IMR-90 (cell line): ENCODE measurements at regions not wholly inside any gene's neighbourhood (a gene's known extent, or its start where the extent isn't known, plus 50 kb on each side); places are given as distances from the start of the nearest gene placed in this dataset.

ENCODE experiments used
- ATAC-seq: fragments of 200-7000 bp; cut with Tn5 transposase; 2 replicates; pipeline ENCODE4 v1.9.1; 2020; ENCODE audit warnings: low read depth, mild to moderate bottlenecking, moderate library complexity
- BruUV-seq: library from RNA; stranded (reverse); fragments of 400-500 nt; replicated peaks from 2 replicates; lab custom pipeline; 2021; lab: Mats Ljungman, UMichigan
- CTCF ChIA-PET: fragments of 300-600 bp; formaldehyde crosslinking; extraction: SDS; loops from one replicate; lab custom pipeline; 2021; ENCODE audit warnings: antibody characterized with exemption; lab: Yijun Ruan, JAX
- POLR2A ChIA-PET: fragments of 300-600 bp; sonication (Branson Sonifier 250); formaldehyde crosslinking; loops from one replicate; lab custom pipeline; 2022; ENCODE audit warnings: antibody characterized with exemption; ENCODE audit not compliant: unreplicated experiment; lab: Charles Lee
- DNase-seq: peaks from one replicate; pipeline ENCODE4 v3.0.0; 2013
- H2AFZ ChIP-seq: replicated peaks from 2 replicates; pipeline ENCODE3; 2013; ENCODE audit warnings: low read length, mild to moderate bottlenecking; ENCODE audit not compliant: poor library complexity
- H2AK5ac ChIP-seq: 2 replicates; pipeline ENCODE4 v1.6.1; 2013; ENCODE audit warnings: low read depth, low read length, inconsistent platforms
- H2AK9ac ChIP-seq: replicated peaks from 2 replicates; pipeline ENCODE3; 2013; ENCODE audit warnings: mild to moderate bottlenecking, low read depth, low read length, moderate library complexity; ENCODE audit not compliant: poor library complexity
- H2BK120ac ChIP-seq: 2 replicates; pipeline ENCODE4 v1.6.1; 2013; ENCODE audit warnings: low read depth, low read length, inconsistent platforms
- H2BK15ac ChIP-seq: 3 replicates; pipeline ENCODE4 v1.6.1; 2013; ENCODE audit warnings: low read depth, low read length, inconsistent platforms
- H2BK20ac ChIP-seq: 2 replicates; pipeline ENCODE4 v1.6.1; 2013; ENCODE audit warnings: low read depth, mild to moderate bottlenecking, inconsistent platforms, low read length, moderate library complexity
- H2BK5ac ChIP-seq: 2 replicates; pipeline ENCODE4 v1.6.1; 2013; ENCODE audit warnings: mild to moderate bottlenecking, low read depth, low read length, inconsistent platforms; ENCODE audit not compliant: poor library complexity, severe bottlenecking
- H3K14ac ChIP-seq: replicated peaks from 2 replicates; pipeline ENCODE4 v1.6.1; 2013; ENCODE audit warnings: low read depth, low read length, inconsistent platforms
- H3K18ac ChIP-seq: 2 replicates; pipeline ENCODE4 v1.6.1; 2013; ENCODE audit warnings: low read depth, low read length, control low read depth
- H3K23ac ChIP-seq: 2 replicates; pipeline ENCODE4 v1.6.1; 2013; ENCODE audit warnings: low read depth, low read length, inconsistent platforms
- H3K27ac ChIP-seq: 2 replicates; pipeline ENCODE4 v1.5.1; 2013; ENCODE audit warnings: mild to moderate bottlenecking, control low read depth, low read length; ENCODE audit not compliant: insufficient read depth
- H3K27me3 ChIP-seq: 2 replicates; pipeline ENCODE4 v1.6.1; 2013; ENCODE audit warnings: low read length; ENCODE audit not compliant: control insufficient read depth, insufficient read depth
- H3K36me3 ChIP-seq: 2 replicates; pipeline ENCODE4 v1.6.1; 2013; ENCODE audit warnings: low read length, mixed read lengths; ENCODE audit not compliant: control insufficient read depth, insufficient read depth
- H3K4ac ChIP-seq: 2 replicates; pipeline ENCODE4 v1.6.1; 2013; ENCODE audit warnings: low read depth, low read length, inconsistent platforms
- H3K4me1 ChIP-seq: 2 replicates; pipeline ENCODE4 v1.6.1; 2013; ENCODE audit warnings: low read length, mixed read lengths; ENCODE audit not compliant: control insufficient read depth, insufficient read depth
- H3K4me2 ChIP-seq: 2 replicates; pipeline ENCODE4 v1.6.1; 2013; ENCODE audit warnings: low read depth, mild to moderate bottlenecking, control low read depth, low read length, moderate library complexity
- H3K4me3 ChIP-seq: 2 replicates; pipeline ENCODE4 v1.5.1; 2013; ENCODE audit warnings: low read depth, mild to moderate bottlenecking, control low read depth, low read length, moderate library complexity; ENCODE audit not compliant: insufficient read depth
- H3K56ac ChIP-seq: 2 replicates; pipeline ENCODE4 v1.6.1; 2013; ENCODE audit warnings: low read length, inconsistent platforms; ENCODE audit not compliant: insufficient read depth; ENCODE audit errors: extremely low read depth
- H3K79me1 ChIP-seq, 2 experiments: 2 replicates each; pipeline ENCODE4 v1.6.1; 2013; ENCODE audit warnings: low read length in 2 of 2, inconsistent platforms in 1 of 2, low read depth in 1 of 2
- H3K9ac ChIP-seq: 2 replicates; pipeline ENCODE4 v1.6.1; 2013; ENCODE audit warnings: low read depth, low read length, control low read depth
- H3K9me1 ChIP-seq: 2 replicates; pipeline ENCODE4 v1.6.1; 2013; ENCODE audit warnings: low read length, inconsistent platforms; ENCODE audit not compliant: insufficient read depth
- H3K9me3 ChIP-seq: 2 replicates; pipeline ENCODE4 v1.6.1; 2013; ENCODE audit warnings: low read length; ENCODE audit not compliant: control insufficient read depth, insufficient read depth
- H4K20me1 ChIP-seq: 2 replicates; pipeline ENCODE4 v1.6.1; 2013; ENCODE audit warnings: low read length, inconsistent platforms; ENCODE audit not compliant: insufficient read depth
- H4K5ac ChIP-seq: 2 replicates; pipeline ENCODE4 v1.6.1; 2013; ENCODE audit warnings: mild to moderate bottlenecking, low read depth, low read length, control low read depth
- H4K8ac ChIP-seq, 2 experiments: 2 replicates each; pipeline ENCODE4 v1.6.1; 2013; ENCODE audit warnings: low read depth in 2 of 2, low read length in 2 of 2, control low read depth in 1 of 2, inconsistent platforms in 1 of 2
- H4K91ac ChIP-seq: 2 replicates; pipeline ENCODE4 v1.6.1; 2013; ENCODE audit warnings: low read depth, low read length, inconsistent platforms; ENCODE audit not compliant: insufficient read depth
- CEBPB ChIP-seq: IDR thresholded peaks from 2 replicates; pipeline ENCODE4 v1.6.1; 2012; ENCODE audit warnings: low read depth, low read length, improper control_type of control experiment
- CHD1 ChIP-seq: IDR thresholded peaks from 2 replicates; pipeline ENCODE4 v1.6.1; 2012; ENCODE audit warnings: low read depth, low read length, improper control_type of control experiment
- MAFK ChIP-seq: IDR thresholded peaks from 2 replicates; pipeline ENCODE4 v1.6.1; 2012; ENCODE audit warnings: low read depth, low read length, improper control_type of control experiment
- MXI1 ChIP-seq: IDR thresholded peaks from 2 replicates; pipeline ENCODE4 v1.6.1; 2012; ENCODE audit warnings: low read depth, mild to moderate bottlenecking, low read length, moderate library complexity, borderline replicate concordance
- WGBS, 2 experiments: methylation state at CpG; one replicate each; pipeline versions ENCODE4 v1.1.5 to v1.1.7; 2013; ENCODE audit warnings: missing lambda C conversion rate in 2 of 2; ENCODE audit not compliant: insufficient read length in 1 of 2; ENCODE audit errors: extremely low coverage in 2 of 2; 5-methylcytosine and 5-hydroxymethylcytosine counted together
- dilution Hi-C: fragments of 300-500 bp; cut with HindIII; formaldehyde crosslinking; loops from one replicate; pipeline ENCODE4 v1.14.3; 2018; ENCODE audit warnings: low sequenced_read_pairs; ENCODE audit not compliant: unreplicated experiment
- in situ Hi-C: fragments of 300-500 bp; cut with MboI; formaldehyde crosslinking; loops from 3 replicates; pipeline ENCODE4 v1.14.3; 2019; ENCODE audit warnings: low sequenced_read_pairs, inconsistent platforms, mixed read lengths
- intact Hi-C: fragments of 100-400 bp; cut with micrococcal nuclease; formaldehyde crosslinking; loops from 2 replicates; pipeline ENCODE4 v1.10.0; 2022
- TF ChIP-seq, protein P1 (sequence below): conservative IDR thresholded peaks from 2 replicates; pipeline ENCODE4 v1.5.1; 2012; ENCODE audit warnings: mild to moderate bottlenecking, low read depth, low read length, improper control_type of control experiment

- POLR2A ChIA-PET: no interaction called here
- H4K8ac ChIP-seq: no peak overlapping the region
- CTCF ChIA-PET: no interaction called here
- H3K18ac ChIP-seq: no peak overlapping the region
- H3K4me1 ChIP-seq: no peaks in the 10 kb centered on the region
- no peak overlapping the region for H4K5ac ChIP-seq
- dilution Hi-C loops: no loop called here
- intact Hi-C loops: no loop called here
- no peak overlapping the region for H2AFZ ChIP-seq
- H3K9me3 ChIP-seq: peaks cover 18% of the 10 kb centered on the region
- no TSS peak for BruUV-seq
- no peaks in the 10 kb centered on the region for H3K27me3 ChIP-seq
- no peak overlapping the region for H3K9ac ChIP-seq
- H3K4ac ChIP-seq: no peak overlapping the region
- H2BK120ac ChIP-seq: no peak overlapping the region
- no peak overlapping the region for H3K56ac ChIP-seq
- no peak overlapping the region for H3K4me2 ChIP-seq
- no peak overlapping the region for H2BK15ac ChIP-seq
- in situ Hi-C loops: no loop called here
- H2BK5ac ChIP-seq: no peak overlapping the region
- no peak overlapping the region for H3K4me3 ChIP-seq
- 25% methylated on average over 1 of the region's 4 CpGs; no CpG with 5 or more reads in 1 of the 2 experiments for WGBS, 2 experiments
- H3K23ac ChIP-seq: no peak overlapping the region
- no peak for TF ChIP-seq CHD1
- TF ChIP-seq MXI1: no peak
- TF ChIP-seq CEBPB: no peak
- TF ChIP-seq, protein P1, sequence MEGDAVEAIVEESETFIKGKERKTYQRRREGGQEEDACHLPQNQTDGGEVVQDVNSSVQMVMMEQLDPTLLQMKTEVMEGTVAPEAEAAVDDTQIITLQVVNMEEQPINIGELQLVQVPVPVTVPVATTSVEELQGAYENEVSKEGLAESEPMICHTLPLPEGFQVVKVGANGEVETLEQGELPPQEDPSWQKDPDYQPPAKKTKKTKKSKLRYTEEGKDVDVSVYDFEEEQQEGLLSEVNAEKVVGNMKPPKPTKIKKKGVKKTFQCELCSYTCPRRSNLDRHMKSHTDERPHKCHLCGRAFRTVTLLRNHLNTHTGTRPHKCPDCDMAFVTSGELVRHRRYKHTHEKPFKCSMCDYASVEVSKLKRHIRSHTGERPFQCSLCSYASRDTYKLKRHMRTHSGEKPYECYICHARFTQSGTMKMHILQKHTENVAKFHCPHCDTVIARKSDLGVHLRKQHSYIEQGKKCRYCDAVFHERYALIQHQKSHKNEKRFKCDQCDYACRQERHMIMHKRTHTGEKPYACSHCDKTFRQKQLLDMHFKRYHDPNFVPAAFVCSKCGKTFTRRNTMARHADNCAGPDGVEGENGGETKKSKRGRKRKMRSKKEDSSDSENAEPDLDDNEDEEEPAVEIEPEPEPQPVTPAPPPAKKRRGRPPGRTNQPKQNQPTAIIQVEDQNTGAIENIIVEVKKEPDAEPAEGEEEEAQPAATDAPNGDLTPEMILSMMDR: no peak
- no peak for TF ChIP-seq MAFK
- H3K9me1 ChIP-seq: no peaks in the 10 kb centered on the region
- no peaks in the 10 kb centered on the region for H4K20me1 ChIP-seq
- ATAC-seq (no peak), DNase-seq (no peak)
- H2AK9ac ChIP-seq: no peak overlapping the region
- no peak overlapping the region for H3K27ac ChIP-seq
- no peaks in the 10 kb centered on the region for H3K79me1 ChIP-seq
- H3K14ac ChIP-seq: no peak overlapping the region
- H2BK20ac ChIP-seq: no peak overlapping the region
- H4K91ac ChIP-seq: no peak overlapping the region
- no peaks in the 10 kb centered on the region for H3K36me3 ChIP-seq
- H2AK5ac ChIP-seq: no peak overlapping the region
Observed at GRCh38 chr14:78086342-78086741, 83.8 kb upstream of the NRXN3 start.
